NCI-H446 (cell line): ENCODE measurements at regions not wholly inside any gene's neighbourhood (a gene's known extent, or its start where the extent isn't known, plus 50 kb on each side); places are given as distances from the start of the nearest gene placed in this dataset.
A peak's percentile ranks its signal among the peaks of the same experiment; 100 is the strongest.

Source experiments
- DNase-seq, 2 experiments: peaks; one replicate each; lab custom pipeline; 2025; lab: John Stamatoyannopoulos, UW

- DNase-seq: no peak
Observed at GRCh38 chr7:46446151-46446550, 525.1 kb upstream of the IGFBP3 start.

DNA sequence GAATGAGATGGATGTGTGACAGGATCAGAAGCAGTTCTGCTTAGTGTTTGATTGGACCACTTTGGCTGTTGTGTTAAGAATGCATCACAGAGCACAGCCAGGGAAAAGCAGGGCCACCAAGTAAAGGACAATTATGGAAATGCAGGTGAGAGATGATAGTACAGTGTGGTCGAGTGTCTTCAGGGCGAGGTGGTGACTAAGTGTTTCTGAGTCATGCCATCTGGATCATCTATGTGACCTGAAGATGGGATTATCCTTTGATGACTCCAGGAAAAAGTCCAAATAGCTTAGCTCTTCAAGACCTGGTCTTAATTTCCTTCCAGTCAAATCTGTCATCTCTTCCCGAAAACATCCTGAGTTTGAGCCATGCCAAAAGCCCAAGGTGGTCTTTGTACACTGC is 523.2 kb upstream of the IGFBP3 start:
- no peak for DNase-seq

- no peak for DNase-seq
Observed at GRCh38 chr7:46440186-46440585, 519.1 kb upstream of the IGFBP3 start.

- DNase-seq: no peak
Observed at GRCh38 chr7:46432708-46433107, 511.6 kb upstream of the IGFBP3 start.

GRCh38 chr7:46428295-46428694 is 507.2 kb upstream of the IGFBP3 start:
- DNase-seq: no peak

DNA sequence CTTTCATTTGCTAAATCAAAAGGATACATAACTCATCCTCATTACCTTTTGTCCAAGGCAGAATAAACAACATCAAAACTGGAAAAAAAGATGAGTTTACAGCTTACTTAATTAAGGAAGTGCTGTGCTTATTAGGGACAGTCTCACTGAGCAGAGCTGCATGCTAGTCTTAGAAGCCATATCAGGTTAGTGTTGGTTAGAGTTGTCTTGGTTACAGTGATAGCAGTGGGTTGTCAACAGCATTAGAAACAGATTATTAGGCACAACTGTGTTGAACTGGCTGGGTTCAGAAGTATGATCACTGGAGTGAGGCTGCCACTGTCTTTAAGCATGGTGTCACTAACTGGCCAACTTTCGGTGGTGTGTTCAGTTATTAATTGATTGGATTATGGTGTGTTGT is 503.9 kb upstream of the IGFBP3 start:
- DNase-seq: no peak

GRCh38 chr7:46421441-46422230 is 500.6 kb upstream of the IGFBP3 start:
- DNase-seq: no peak

DNA sequence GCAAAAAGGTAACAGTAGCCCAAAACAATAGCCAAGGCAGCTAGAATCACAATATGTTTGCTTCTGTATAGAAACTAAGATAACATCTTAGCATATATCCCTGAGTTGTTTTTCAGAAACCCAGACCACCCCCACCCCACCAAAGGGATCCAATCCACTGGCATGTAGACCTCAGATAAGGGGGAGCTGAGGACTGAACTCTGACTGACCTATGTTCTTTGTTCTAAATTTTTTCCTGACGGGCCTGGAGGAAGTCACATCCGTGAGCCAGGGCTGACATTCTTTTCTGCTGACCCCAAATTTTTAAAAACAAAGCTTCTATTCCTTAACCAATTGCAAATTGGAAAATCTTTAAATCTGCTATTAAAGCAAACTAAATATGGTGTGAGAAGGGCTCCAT is 493.9 kb upstream of the IGFBP3 start:
- DNase-seq: no peak

DNA sequence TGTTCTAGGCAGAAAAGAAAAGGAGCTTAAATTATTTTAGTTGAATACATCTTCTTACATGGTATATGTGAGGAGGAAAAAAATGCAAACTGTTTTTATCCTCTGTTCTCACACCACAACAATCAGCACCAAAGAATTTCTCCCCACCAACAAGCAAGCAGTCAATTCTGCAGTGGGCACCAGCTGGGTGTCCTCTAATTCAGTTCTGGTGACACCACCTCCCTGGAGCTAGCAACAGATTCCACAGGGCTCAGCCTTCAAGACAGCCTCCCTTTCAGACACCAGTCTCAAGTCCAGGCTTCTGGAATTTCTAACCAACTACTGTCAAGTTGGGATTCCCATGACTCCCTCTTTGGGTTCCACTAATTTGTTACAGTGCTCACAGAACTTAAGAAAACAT is 490.2 kb upstream of the IGFBP3 start:
- no peak for DNase-seq

DNA sequence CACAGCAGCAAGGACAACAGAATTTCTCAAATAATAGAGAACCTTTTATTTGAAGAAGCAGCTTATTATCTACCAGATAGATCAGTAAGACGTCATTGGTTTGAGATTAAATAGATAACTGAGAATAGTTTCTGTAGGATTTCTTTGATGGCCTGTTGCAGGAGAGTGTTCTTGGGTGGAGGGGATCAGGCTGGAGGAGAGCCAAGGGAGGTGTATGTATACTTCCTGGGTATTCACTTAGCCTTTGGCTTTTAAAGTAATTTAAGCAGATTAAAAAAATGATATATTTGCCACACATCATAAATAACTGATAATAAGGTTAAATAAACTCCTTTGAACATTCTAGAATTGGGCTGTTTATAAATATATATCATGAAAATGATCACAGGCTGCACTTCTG is 486.1 kb upstream of the IGFBP3 start:
- DNase-seq: no peak

GRCh38 chr7:46397591-46397990 is 476.5 kb upstream of the IGFBP3 start:
- no peak for DNase-seq

- DNase-seq: no peak
Observed at GRCh38 chr7:46396481-46396880, 475.4 kb upstream of the IGFBP3 start.

- DNase-seq: no peak
Observed at GRCh38 chr7:46393142-46393541, 472.1 kb upstream of the IGFBP3 start.

DNA sequence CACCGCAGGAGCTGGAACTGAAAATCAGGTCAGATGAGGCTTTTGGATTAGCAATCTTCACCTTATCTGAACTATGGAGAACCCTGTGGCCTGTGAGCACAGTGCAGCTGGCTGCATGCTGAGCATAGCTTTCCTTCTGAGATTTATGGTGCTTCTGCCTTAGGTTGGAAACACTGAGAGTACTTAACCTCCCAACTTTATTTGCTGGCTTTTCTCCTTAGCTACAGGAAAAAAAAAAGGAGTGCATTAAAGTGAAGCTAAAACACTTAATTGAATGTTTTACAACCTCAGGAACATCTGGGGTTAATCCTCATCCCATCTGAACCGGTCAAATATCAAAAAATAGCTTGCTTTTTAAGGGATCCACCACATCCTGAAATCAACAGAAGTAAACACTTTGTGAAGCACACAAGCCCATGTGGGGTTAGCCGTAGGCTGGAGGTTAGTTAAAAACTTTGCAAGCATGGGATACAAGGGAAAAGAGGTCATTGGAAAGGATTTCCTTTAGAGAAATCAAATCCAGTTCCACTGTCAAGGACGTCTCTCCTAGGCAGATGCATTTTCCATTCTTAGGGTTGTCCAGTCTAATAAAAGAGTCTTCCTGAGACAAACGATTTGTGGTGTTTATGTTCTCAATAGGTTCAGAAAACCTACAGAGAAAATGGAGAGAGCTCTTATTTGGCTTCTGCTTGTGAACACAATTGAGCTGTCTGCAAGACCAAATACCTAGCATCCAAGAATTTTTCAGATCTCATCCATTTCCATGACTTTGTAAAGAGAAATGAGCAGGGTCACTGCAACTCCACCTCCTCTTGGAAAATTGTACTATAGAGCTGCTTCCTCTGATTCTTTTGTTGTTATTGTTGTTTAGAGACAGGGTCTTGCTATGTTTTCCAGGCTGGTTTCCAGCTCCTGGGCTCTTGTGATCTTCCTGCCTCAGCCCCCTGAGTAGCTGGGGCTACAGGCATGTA is 470.4 kb upstream of the IGFBP3 start:
- no peak for DNase-seq

GRCh38 chr7:46390042-46390441 is 469.0 kb upstream of the IGFBP3 start:
- no peak for DNase-seq

GRCh38 chr7:46389146-46389545 is 468.1 kb upstream of the IGFBP3 start:
- no peak for DNase-seq

DNA sequence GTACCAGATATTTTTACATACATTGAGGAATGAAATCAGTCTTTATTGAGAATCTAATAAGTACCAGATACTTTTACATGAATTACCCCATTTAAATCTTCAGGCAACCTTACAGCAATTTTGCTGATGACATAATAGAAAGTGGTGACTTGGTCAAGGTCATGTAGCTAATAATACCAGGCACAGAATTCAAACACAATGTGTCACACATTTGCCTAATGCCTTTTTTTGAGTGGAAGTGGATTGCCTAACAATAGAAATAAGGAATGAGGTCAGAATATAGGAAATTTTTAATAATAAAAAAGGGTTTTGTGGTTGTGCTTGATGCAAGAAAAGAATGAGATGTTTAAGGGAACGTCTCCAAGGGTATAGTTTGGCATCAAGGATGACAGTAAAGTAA is 466.6 kb upstream of the IGFBP3 start:
- DNase-seq: no peak

DNA sequence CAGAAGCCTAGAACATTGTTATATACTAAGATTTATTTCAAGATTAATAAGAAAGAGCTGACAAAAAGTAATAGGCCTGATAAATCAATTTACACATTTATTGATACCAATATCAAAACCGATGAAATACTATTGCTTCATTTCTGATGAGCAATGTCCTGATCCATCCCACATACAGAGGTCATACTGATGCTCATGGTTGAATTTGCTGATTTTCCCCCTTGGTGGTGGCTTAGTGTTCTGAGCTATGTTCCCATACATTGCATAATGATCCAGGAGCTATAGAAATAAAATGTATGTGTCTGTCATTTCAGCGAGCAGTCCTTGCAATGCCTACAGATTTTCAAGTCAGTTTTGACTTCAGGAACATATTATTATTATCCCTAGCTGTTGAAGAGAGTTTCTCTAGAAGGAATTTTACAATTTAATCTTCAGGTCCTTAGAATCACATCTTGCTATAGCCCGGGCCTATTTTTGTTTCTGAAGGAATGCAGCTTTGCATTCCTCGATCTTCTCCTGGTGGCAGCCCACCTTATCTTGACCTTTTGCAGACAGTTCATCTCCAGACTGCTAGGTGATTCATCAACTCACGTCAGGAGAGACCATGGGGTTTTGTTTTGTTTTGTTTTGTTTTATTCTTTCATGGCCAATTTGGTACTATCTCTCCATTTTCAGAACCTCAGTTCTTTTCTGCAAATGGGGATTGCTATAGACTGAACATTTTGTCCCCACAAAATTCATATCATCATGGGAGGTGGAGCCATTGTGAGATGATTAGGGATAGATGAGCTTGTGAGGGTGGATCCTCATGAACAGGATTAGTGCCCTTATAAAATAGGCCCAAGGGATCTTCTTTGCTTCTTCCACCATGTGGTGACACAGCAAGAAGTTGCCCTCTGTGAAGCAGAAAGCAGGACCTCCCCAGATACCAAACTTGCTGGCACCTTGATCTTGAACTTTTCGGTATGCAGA is 465.6 kb upstream of the IGFBP3 start:
- DNase-seq: no peak

DNA sequence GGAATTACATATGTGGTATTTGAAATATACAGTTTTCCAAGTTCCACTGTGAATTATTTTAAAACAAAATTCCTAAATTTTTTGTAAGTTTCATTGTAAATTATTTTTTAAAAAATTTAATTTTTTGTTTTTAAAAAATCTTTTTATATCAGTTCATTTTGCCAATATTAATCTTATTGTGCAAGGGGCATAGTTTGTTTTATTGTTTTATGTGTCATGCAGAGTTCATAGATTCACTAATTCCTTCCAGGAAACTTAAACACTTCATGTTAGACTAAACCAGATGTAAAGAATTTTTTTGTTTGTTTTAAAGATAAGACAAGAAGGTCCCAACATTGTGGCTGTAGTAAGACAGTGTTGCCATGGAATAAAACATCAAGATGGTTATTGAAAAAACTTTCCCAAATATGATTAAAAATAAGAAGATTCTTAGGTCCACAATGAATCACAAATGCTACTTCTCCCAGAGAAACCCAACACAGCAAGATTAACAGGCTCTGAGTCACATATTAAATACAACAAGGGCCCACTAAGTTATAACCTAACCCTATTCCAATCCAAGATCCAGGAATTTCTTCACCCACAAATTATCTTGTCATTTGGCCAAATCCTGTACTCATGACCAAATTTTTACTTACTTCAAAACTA is 464.7 kb upstream of the IGFBP3 start:
- DNase-seq: no peak

- no peak for DNase-seq
Observed at GRCh38 chr7:46383605-46384004, 462.5 kb upstream of the IGFBP3 start.

- peak; percentile 26 to 75 for DNase-seq
Observed at GRCh38 chr7:46369933-46370654, 449.0 kb upstream of the IGFBP3 start.
